Gastroesophageal sphincter (tissue), 4 donors: ENCODE measurements at regions not wholly inside any gene's neighbourhood (a gene's known extent, or its start where the extent isn't known, plus 50 kb on each side); places are given as distances from the start of the nearest gene placed in this dataset.

ENCODE experiments used
- ATAC-seq: fragments of 150-250 bp; one replicate; pipeline ENCODE4 v1.9.1; 2016; ENCODE audit warnings: mild to moderate bottlenecking, moderate library complexity
- H3K27ac ChIP-seq, 4 donors: fragments of 200-600 bp; sonication (generic) in 3 of 4; 1 replicate in 3 of 4; 2 replicates in 1 of 4; pipeline ENCODE4 v1.5.1; 2016 to 2019
- H3K27me3 ChIP-seq: fragments of 200-600 bp; sonication (generic); one replicate; pipeline ENCODE4 v1.5.1; 2019
- H3K36me3 ChIP-seq, 2 donors: fragments of 200-600 bp; sonication (generic); one replicate each; pipeline ENCODE4 v1.5.1; 2019; ENCODE audit warnings: control low read depth in 1 of 2
- H3K4me1 ChIP-seq, 3 donors: fragments of 200-600 bp; sonication (generic); 1 replicate in 2 of 3; 2 replicates in 1 of 3; pipeline ENCODE4 v1.5.1; 2016 to 2019; ENCODE audit warnings: control low read depth in 2 of 3
- H3K4me3 ChIP-seq, 2 donors: fragments of 200-600 bp; sonication (generic); one replicate each; pipeline ENCODE4 v1.5.1; 2019; ENCODE audit warnings: mild to moderate bottlenecking in 1 of 2, moderate library complexity in 1 of 2
- H3K9me3 ChIP-seq, 3 donors: fragments of 200-600 bp; sonication (generic); one replicate each; pipeline ENCODE4 v1.5.1; 2017 to 2019; ENCODE audit warnings: control low read depth in 2 of 3
- EP300 ChIP-seq: sonication (generic); formaldehyde crosslinking; IDR thresholded peaks from one replicate; pipeline ENCODE4 v1.6.1; 2017; ENCODE audit warnings: antibody characterized with exemption, mild to moderate bottlenecking
- POLR2A ChIP-seq, 2 donors: fragments of 450-650 bp; IDR thresholded peaks; one replicate each; pipeline ENCODE4 v1.6.1; 2017; ENCODE audit warnings: antibody characterized with exemption in 2 of 2, mild to moderate bottlenecking in 2 of 2, moderate library complexity in 1 of 2
- POLR2AphosphoS5 ChIP-seq: sonication (generic); formaldehyde crosslinking; IDR thresholded peaks from one replicate; pipeline ENCODE4 v1.6.1; 2017; ENCODE audit warnings: antibody characterized with exemption
- WGBS, 2 donors: methylation state at CpG; one replicate each; pipeline ENCODE4 v1.1.5; 2018; ENCODE audit warnings: low coverage in 1 of 2; 5-methylcytosine and 5-hydroxymethylcytosine counted together
- TF ChIP-seq, protein P1 (sequence below), 4 experiments: fragments of 200-600 bp in 2 of 4; fragments of 450-650 bp in 2 of 4; sonication (generic) in 1 of 4; IDR thresholded peaks; one replicate each; pipeline ENCODE4 v1.5.1; 2017 to 2019; ENCODE audit warnings: antibody characterized with exemption in 4 of 4, mild to moderate bottlenecking in 2 of 4, moderate library complexity in 2 of 4

DNA sequence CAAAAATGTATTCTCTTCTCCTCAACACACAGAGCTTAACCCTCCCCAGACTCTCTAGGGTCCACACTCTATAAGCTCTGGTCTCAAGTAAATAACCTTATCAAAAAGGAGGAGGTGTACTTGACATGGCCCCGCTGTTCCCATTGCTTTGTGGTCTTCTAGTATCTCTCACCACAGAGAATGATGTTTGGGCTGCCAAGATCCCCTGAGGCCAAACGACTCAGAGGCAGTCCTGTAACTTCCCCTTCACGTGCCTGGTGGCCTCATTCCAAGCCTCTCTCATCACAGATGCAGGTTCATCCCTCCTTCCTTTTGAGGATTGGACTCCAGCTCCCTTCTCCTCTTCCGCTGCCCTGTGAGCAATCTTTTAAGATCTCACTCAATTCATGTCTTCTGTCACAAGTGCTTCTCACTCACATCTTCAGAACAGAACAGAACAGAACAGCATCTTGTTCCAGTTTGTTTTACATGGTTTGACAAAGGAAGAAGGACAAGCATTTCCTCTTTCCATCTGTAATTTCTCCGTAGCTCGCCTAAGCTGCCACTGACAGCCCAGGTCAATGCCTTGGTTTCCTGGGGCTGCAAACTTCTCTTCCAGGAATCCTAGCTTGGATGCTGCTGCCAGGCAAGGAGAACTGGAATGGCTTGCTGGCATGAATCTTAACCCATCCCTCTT lies 541.5 kb downstream of the CD83 start:
- Histone ChIP-seq H3K36me3 (no peaks in the 10 kb centered on the region), H3K27ac (no peak overlapping the region), H3K4me1 (peaks cover 0 to 16% (median 6%) of the 10 kb centered on the region in 3 donors), H3K9me3 (no peaks in the 10 kb centered on the region), H3K27me3 (no peaks in the 10 kb centered on the region), H3K4me3 (no peak overlapping the region)
- TF ChIP-seq, protein P1, sequence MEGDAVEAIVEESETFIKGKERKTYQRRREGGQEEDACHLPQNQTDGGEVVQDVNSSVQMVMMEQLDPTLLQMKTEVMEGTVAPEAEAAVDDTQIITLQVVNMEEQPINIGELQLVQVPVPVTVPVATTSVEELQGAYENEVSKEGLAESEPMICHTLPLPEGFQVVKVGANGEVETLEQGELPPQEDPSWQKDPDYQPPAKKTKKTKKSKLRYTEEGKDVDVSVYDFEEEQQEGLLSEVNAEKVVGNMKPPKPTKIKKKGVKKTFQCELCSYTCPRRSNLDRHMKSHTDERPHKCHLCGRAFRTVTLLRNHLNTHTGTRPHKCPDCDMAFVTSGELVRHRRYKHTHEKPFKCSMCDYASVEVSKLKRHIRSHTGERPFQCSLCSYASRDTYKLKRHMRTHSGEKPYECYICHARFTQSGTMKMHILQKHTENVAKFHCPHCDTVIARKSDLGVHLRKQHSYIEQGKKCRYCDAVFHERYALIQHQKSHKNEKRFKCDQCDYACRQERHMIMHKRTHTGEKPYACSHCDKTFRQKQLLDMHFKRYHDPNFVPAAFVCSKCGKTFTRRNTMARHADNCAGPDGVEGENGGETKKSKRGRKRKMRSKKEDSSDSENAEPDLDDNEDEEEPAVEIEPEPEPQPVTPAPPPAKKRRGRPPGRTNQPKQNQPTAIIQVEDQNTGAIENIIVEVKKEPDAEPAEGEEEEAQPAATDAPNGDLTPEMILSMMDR (IDR thresholded peaks at IDR 0.05): no peak
- no peak for TF ChIP-seq POLR2AphosphoS5
- TF ChIP-seq EP300: no peak
- TF ChIP-seq POLR2A (IDR thresholded peaks at IDR 0.05): no peak
- no peak for ATAC-seq
- WGBS, 2 donors: 48 to 67% methylated on average over 4 to 6 of the region's 6 CpGs

DNA sequence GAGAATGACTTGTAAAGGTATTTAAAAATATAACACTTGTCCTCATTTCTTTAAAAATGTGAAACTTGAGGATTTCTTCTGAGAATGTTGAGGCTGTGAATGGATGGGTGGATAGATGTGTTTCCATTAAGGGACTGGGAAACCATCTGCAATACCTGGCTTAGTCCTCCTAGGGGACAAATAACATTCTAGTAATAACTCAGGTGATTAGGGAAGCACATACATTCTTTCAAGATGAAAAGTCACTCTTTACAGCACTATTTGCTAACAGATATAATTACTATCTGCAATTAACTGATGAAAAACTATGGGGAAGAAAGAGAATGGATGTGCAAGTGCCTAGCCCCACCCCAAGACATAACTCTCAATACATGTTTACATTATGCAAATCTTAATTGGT lies 542.3 kb downstream of the CD83 start:
- Histone ChIP-seq H3K36me3 (no peaks in the 10 kb centered on the region), H3K9me3 (no peaks in the 10 kb centered on the region), H3K4me1 (peaks cover 0 to 16% (median 6%) of the 10 kb centered on the region in 3 donors), H3K4me3 (no peak overlapping the region), H3K27me3 (no peaks in the 10 kb centered on the region), H3K27ac (no peak overlapping the region)
- TF ChIP-seq POLR2AphosphoS5 (no peak), EP300 (no peak), POLR2A (IDR thresholded peaks at IDR 0.05) (no peak)
- TF ChIP-seq, protein P1 (IDR thresholded peaks at IDR 0.05): no peak
- no peak for ATAC-seq

- 65 to 69% methylated on average over 6 to 8 of the region's 8 CpGs for WGBS, 2 donors
- Histone ChIP-seq H3K4me1 (peaks cover 0 to 7% (median 0%) of the 10 kb centered on the region in 3 donors), H3K27me3 (no peaks in the 10 kb centered on the region), H3K36me3 (no peaks in the 10 kb centered on the region), H3K9me3 (no peaks in the 10 kb centered on the region), H3K4me3 (no peak overlapping the region), H3K27ac (no peak overlapping the region)
- ATAC-seq: no peak
- TF ChIP-seq POLR2A (IDR thresholded peaks at IDR 0.05) (no peak), POLR2AphosphoS5 (no peak), EP300 (no peak)
- TF ChIP-seq, protein P1 (IDR thresholded peaks at IDR 0.05): no peak
Measured at GRCh38 chr6:14660806-14661579, 543.4 kb downstream of the CD83 start.

DNA sequence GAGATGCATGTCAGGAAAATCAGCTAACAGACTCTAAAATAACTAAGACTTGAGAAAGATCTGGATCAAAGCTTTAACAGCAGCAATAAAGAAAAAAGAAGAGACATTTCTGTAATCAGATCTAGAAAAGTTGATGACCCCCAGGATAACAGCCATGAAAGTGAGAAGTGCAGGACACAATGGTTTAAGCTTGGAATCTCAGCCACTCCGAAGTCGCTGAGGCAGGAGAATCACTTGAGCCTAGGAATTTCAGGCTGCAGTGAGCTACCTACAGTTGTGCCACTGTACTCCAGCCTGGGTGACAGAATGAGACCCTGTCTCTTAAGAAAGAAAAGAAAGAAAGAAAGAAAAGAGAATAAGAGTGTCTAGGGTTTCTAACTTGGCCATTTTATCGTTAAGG lies 544.1 kb downstream of the CD83 start:
- H3K36me3 ChIP-seq: no peaks in the 10 kb centered on the region
- peaks cover 0 to under 1% (median 0%) of the 10 kb centered on the region in 3 donors for H3K4me1 ChIP-seq
- H3K27ac ChIP-seq: no peak overlapping the region
- H3K27me3 ChIP-seq: no peaks in the 10 kb centered on the region
- TF ChIP-seq POLR2AphosphoS5: no peak
- TF ChIP-seq, protein P1 (IDR thresholded peaks at IDR 0.05): no peak
- no peak for TF ChIP-seq POLR2A (IDR thresholded peaks at IDR 0.05)
- TF ChIP-seq EP300: no peak
- ATAC-seq: no peak
- no peak overlapping the region for H3K4me3 ChIP-seq
- no peaks in the 10 kb centered on the region for H3K9me3 ChIP-seq
- 97 to 100% methylated on average over 3 of the region's 3 CpGs for WGBS, 2 donors
